ENCODE measurements at regions not wholly inside any gene's neighbourhood (a gene's known extent, or its start where the extent isn't known, plus 50 kb on each side); places are given as distances from the start of the nearest gene placed in this dataset.

GRCh38 chr11:134730101-134730500 is 318.1 kb upstream of the B3GAT1 start:
- no peaks in the 10 kb centered on the region for H3K4me1 ChIP-seq (ENCODE audit: insufficient read depth)
- DNase-seq = no peak
- TF ChIP-seq CTCF (IDR thresholded peaks at IDR 0.05) (no peak), POLR2A (IDR thresholded peaks at IDR 0.05) (no peak), EP300 (IDR thresholded peaks at IDR 0.05) (no peak)
- no peaks in the 10 kb centered on the region for H3K9me3 ChIP-seq
- no peak overlapping the region for H3K4me3 ChIP-seq
- H3K27me3 ChIP-seq = no peaks in the 10 kb centered on the region
- WGBS, 3 donors = 82 to 90% (median 82%) methylated on average over 4 of the region's 4 CpGs
- H3K27ac ChIP-seq = no peak overlapping the region
- no peaks in the 10 kb centered on the region for H3K36me3 ChIP-seq
- intact Hi-C loops (cut with DNase I) = no loop called here

GRCh38 chr11:134728186-134728585 is 316.1 kb upstream of the B3GAT1 start:
- intact Hi-C loops (cut with DNase I) = no loop called here
- Histone ChIP-seq H3K4me1 (ENCODE audit: insufficient read depth) (no peaks in the 10 kb centered on the region), H3K4me3 (no peak overlapping the region), H3K9me3 (no peaks in the 10 kb centered on the region), H3K36me3 (no peaks in the 10 kb centered on the region), H3K27me3 (no peaks in the 10 kb centered on the region), H3K27ac (no peak overlapping the region)
- 81 to 88% (median 85%) methylated on average over 9 of the region's 9 CpGs for WGBS, 3 donors
- DNase-seq = no peak
- TF ChIP-seq EP300 (IDR thresholded peaks at IDR 0.05) (no peak), POLR2A (IDR thresholded peaks at IDR 0.05) (no peak), CTCF (IDR thresholded peaks at IDR 0.05) (no peak)

- TF ChIP-seq CTCF (IDR thresholded peaks at IDR 0.05) (no peak), EP300 (IDR thresholded peaks at IDR 0.05) (no peak), POLR2A (IDR thresholded peaks at IDR 0.05) (no peak)
- no peak for DNase-seq
- Histone ChIP-seq H3K27ac (no peak overlapping the region), H3K36me3 (no peaks in the 10 kb centered on the region), H3K9me3 (no peaks in the 10 kb centered on the region), H3K4me3 (no peak overlapping the region), H3K4me1 (ENCODE audit: insufficient read depth) (no peaks in the 10 kb centered on the region), H3K27me3 (no peaks in the 10 kb centered on the region)
- intact Hi-C loops (cut with DNase I) = no loop called here
- 73 to 82% (median 74%) methylated on average over 5 of the region's 5 CpGs for whole genome bisulfite sequencing, 3 donors
Observed at GRCh38 chr11:134727636-134728035, 315.6 kb upstream of the B3GAT1 start.

GRCh38 chr11:134727204-134727603 is 315.2 kb upstream of the B3GAT1 start:
- Histone ChIP-seq H3K9me3 (no peaks in the 10 kb centered on the region), H3K27me3 (no peaks in the 10 kb centered on the region), H3K4me3 (no peak overlapping the region), H3K27ac (no peak overlapping the region), H3K4me1 (ENCODE audit: insufficient read depth) (no peaks in the 10 kb centered on the region), H3K36me3 (no peaks in the 10 kb centered on the region)
- TF ChIP-seq CTCF (IDR thresholded peaks at IDR 0.05) (no peak), POLR2A (IDR thresholded peaks at IDR 0.05) (no peak), EP300 (IDR thresholded peaks at IDR 0.05) (no peak)
- DNase-seq = no peak
- 73 to 83% (median 81%) methylated on average over 13 of the region's 13 CpGs for WGBS, 3 donors
- intact Hi-C loops (cut with DNase I) = no loop called here
